A673 (cell line): ENCODE measurements at regions not wholly inside any gene's neighbourhood (a gene's known extent, or its start where the extent isn't known, plus 50 kb on each side); places are given as distances from the start of the nearest gene placed in this dataset.

Experiments used
- EZH2 ChIP-seq: fragments of 200-600 bp; sonication (generic); IDR thresholded peaks from 2 replicates; pipeline ENCODE4 v1.6.1; 2017; ENCODE audit warnings: borderline replicate concordance, low read depth, mild to moderate bottlenecking, mixed read lengths, antibody characterized with exemption, low read length; ENCODE audit not compliant: poor library complexity, severe bottlenecking
- TF ChIP-seq, protein P1 (sequence below): fragments of 300-800, 200-600 bp; sonication (generic); conservative IDR thresholded peaks from 2 replicates; pipeline ENCODE4 v1.5.1; 2017; ENCODE audit warnings: low read depth, mild to moderate bottlenecking, antibody characterized with exemption, low read length, moderate library complexity, mixed read lengths

DNA sequence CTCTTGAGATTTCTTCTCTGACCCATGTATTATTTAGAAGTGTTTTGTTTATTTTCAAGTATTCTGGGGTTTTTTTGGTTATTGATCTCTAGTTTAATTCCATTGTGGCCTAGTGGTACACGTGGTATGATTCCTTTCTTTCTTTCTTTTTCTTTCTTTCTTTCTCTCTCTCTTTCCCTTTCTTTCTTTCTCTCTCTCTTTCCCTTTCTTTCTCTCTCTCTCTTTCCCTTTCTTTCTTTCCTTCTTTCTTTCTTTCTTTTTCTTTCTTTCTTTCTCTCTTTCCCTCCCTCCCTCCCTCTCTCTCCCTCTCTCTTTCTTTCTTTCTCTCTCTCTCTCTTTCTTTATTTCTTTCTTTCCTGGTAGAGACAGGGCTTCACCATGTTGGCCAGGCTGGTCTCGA, 85.7 kb upstream of the UBE2E1 start:
- TF ChIP-seq, protein P1, sequence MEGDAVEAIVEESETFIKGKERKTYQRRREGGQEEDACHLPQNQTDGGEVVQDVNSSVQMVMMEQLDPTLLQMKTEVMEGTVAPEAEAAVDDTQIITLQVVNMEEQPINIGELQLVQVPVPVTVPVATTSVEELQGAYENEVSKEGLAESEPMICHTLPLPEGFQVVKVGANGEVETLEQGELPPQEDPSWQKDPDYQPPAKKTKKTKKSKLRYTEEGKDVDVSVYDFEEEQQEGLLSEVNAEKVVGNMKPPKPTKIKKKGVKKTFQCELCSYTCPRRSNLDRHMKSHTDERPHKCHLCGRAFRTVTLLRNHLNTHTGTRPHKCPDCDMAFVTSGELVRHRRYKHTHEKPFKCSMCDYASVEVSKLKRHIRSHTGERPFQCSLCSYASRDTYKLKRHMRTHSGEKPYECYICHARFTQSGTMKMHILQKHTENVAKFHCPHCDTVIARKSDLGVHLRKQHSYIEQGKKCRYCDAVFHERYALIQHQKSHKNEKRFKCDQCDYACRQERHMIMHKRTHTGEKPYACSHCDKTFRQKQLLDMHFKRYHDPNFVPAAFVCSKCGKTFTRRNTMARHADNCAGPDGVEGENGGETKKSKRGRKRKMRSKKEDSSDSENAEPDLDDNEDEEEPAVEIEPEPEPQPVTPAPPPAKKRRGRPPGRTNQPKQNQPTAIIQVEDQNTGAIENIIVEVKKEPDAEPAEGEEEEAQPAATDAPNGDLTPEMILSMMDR = no peak
- no peak for TF ChIP-seq EZH2
